ENCODE measurements at regions not wholly inside any gene's neighbourhood (a gene's known extent, or its start where the extent isn't known, plus 50 kb on each side); places are given as distances from the start of the nearest gene placed in this dataset.

GRCh38 chr5:105767267-105767666 lies 1903.5 kb downstream of the EFNA5 start:
- POLR2A ChIA-PET, result no interaction called here
- H3K9me3 Mint-ChIP-seq, result peaks cover 22 to 23% (median 23%) of the 10 kb centered on the region in 3 donors
- no CpG with 5 or more reads among the region's 2 CpGs for WGBS (ENCODE audit: insufficient coverage)

DNA sequence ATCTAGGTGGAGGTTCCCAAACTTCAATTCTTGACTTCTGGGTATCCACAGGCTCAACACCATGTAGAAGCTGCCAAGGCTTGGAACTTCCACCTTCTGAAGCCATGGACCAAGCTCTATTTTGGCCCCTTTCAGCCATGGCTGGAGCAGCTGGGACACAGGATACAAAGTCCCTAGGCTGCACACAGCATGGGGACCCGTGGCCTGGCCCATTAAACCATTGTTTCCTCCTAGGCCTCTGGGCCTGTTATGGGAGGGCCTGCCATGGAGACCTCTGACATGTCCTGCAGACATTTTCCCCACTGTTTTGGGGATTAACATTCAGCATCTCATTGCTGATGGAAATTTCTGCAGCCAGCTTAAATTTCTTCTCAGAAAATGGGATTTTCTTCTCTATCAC lies 1908.0 kb downstream of the EFNA5 start:
- Mint-ChIP-seq H3K9me3 (peaks cover 34 to 44% (median 35%) of the 10 kb centered on the region in 3 donors), H3K27ac (no peak overlapping the region), H3K27me3 (no peaks in the 10 kb centered on the region), H3K4me3 (no peak overlapping the region), H3K36me3 (no peaks in the 10 kb centered on the region), H3K4me1 (no peaks in the 10 kb centered on the region)
- Histone ChIP-seq H3K4me1 (ENCODE audit: control insufficient read depth in 1 of 2, extremely low read depth in 1 of 2, insufficient read depth in 2 of 2, low read length in 2 of 2) (no peaks in the 10 kb centered on the region), H3K27me3 (replicated peaks in 1 of 2; ENCODE audit: control insufficient read depth in 2 of 2, extremely low read depth in 1 of 2, insufficient read depth in 2 of 2, low read length in 1 of 2) (no peaks in the 10 kb centered on the region), H3K36me3 (ENCODE audit: control insufficient read depth in 2 of 2, extremely low read depth in 1 of 2, insufficient read depth in 1 of 2, low read length in 1 of 2) (no peaks in the 10 kb centered on the region), H3K4me3 (ENCODE audit: control insufficient read depth in 1 of 2, extremely low read depth in 1 of 2, low read length in 1 of 2) (no peak overlapping the region), H3K27ac (ENCODE audit: low read length) (no peak overlapping the region), H3K9me3 (no peaks in the 10 kb centered on the region)
- POLR2A ChIA-PET, result no interaction called here
- ATAC-seq (replicated peaks in 1 of 4) (no peak), DNase-seq (no peak)
- WGBS (ENCODE audit: insufficient coverage), result 0% methylated on average over 1 of the region's 1 CpG
- CTCF ChIA-PET, result no interaction called here

More at GRCh38 chr5:105767267-105767666, 1903.5 kb downstream of the EFNA5 start:
- no peaks in the 10 kb centered on the region for H3K36me3 Mint-ChIP-seq
- H3K27ac ChIP-seq (ENCODE audit: low read length), result no peak overlapping the region
- H3K4me3 ChIP-seq (ENCODE audit: control insufficient read depth in 1 of 2, extremely low read depth in 1 of 2, low read length in 1 of 2), result no peak overlapping the region
- H3K4me1 ChIP-seq (ENCODE audit: control insufficient read depth in 1 of 2, extremely low read depth in 1 of 2, insufficient read depth in 2 of 2, low read length in 2 of 2), result no peaks in the 10 kb centered on the region
- H3K27me3 ChIP-seq (replicated peaks in 1 of 2; ENCODE audit: control insufficient read depth in 2 of 2, extremely low read depth in 1 of 2, insufficient read depth in 2 of 2, low read length in 1 of 2), result no peaks in the 10 kb centered on the region
- ATAC-seq (replicated peaks in 1 of 4), result no peak
- no peaks in the 10 kb centered on the region for H3K36me3 ChIP-seq (ENCODE audit: control insufficient read depth in 2 of 2, extremely low read depth in 1 of 2, insufficient read depth in 1 of 2, low read length in 1 of 2)
- H3K4me3 Mint-ChIP-seq, result no peak overlapping the region
- H3K27me3 Mint-ChIP-seq, result no peaks in the 10 kb centered on the region
- H3K9me3 ChIP-seq, result peaks cover 2% of the 10 kb centered on the region
- CTCF ChIA-PET, result no interaction called here
- DNase-seq, result no peak
- H3K27ac Mint-ChIP-seq, result no peak overlapping the region
- H3K4me1 Mint-ChIP-seq, result no peaks in the 10 kb centered on the region

DNA sequence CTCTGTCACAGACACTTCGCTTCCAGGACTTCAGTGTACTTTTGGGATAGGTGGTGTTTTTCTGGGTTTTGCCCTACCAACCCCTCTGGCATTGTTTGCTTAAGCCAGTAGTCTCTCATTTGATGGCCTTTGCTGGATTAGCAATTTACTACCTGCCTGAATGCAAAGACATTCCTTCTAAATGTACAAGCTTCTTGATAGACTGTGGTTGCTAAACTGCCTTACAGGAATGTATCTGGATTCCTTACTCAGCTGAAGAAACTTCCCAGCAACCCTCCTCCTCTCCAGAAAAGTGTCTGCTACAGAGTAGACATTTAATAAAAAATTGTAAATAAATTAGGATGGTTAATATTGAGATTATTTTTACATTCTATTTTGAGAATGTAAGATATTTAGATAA lies 1916.7 kb downstream of the EFNA5 start:
- Mint-ChIP-seq H3K27me3 (no peaks in the 10 kb centered on the region), H3K27ac (no peak overlapping the region), H3K9me3 (peaks cover 7 to 15% (median 10%) of the 10 kb centered on the region in 3 donors), H3K36me3 (no peaks in the 10 kb centered on the region), H3K4me3 (no peak overlapping the region), H3K4me1 (no peaks in the 10 kb centered on the region)
- H3K27me3 ChIP-seq (replicated peaks in 1 of 2; ENCODE audit: control insufficient read depth in 2 of 2, extremely low read depth in 1 of 2, insufficient read depth in 2 of 2, low read length in 1 of 2), result no peaks in the 10 kb centered on the region
- no CpG with 5 or more reads among the region's 1 CpG for WGBS (ENCODE audit: insufficient coverage)
- ChIA-PET POLR2A (no interaction called here), CTCF (no interaction called here)
- no peak overlapping the region for H3K27ac ChIP-seq (ENCODE audit: low read length)
- DNase-seq (no peak), ATAC-seq (replicated peaks in 1 of 4) (no peak)
- H3K4me3 ChIP-seq (ENCODE audit: control insufficient read depth in 1 of 2, extremely low read depth in 1 of 2, low read length in 1 of 2), result no peak overlapping the region
- no peaks in the 10 kb centered on the region for H3K4me1 ChIP-seq (ENCODE audit: control insufficient read depth in 1 of 2, extremely low read depth in 1 of 2, insufficient read depth in 2 of 2, low read length in 2 of 2)
- H3K9me3 ChIP-seq, result no peaks in the 10 kb centered on the region
- no peaks in the 10 kb centered on the region for H3K36me3 ChIP-seq (ENCODE audit: control insufficient read depth in 2 of 2, extremely low read depth in 1 of 2, insufficient read depth in 1 of 2, low read length in 1 of 2)

DNA sequence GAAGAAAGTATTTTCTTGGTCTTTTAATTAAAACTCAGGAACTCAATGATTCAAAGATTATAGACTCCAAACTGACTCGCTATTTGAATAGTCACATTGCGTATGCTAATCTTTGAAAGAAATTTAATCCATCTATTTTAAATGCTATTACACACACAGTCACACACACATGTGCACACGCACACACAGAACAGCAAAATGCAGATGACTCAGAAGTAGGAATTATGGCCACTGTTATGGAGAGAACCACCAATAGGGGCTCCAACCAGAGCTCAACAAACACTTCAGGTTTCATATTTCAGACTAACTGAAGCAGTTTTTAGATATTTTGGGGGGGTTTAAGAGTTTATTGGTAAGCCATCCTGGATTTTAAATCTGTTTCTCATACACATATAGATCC lies 1917.9 kb downstream of the EFNA5 start:
- Histone ChIP-seq H3K36me3 (ENCODE audit: control insufficient read depth in 2 of 2, extremely low read depth in 1 of 2, insufficient read depth in 1 of 2, low read length in 1 of 2) (no peaks in the 10 kb centered on the region), H3K9me3 (no peaks in the 10 kb centered on the region), H3K4me3 (ENCODE audit: control insufficient read depth in 1 of 2, extremely low read depth in 1 of 2, low read length in 1 of 2) (no peak overlapping the region), H3K4me1 (ENCODE audit: control insufficient read depth in 1 of 2, extremely low read depth in 1 of 2, insufficient read depth in 2 of 2, low read length in 2 of 2) (no peaks in the 10 kb centered on the region), H3K27ac (ENCODE audit: low read length) (no peak overlapping the region), H3K27me3 (replicated peaks in 1 of 2; ENCODE audit: control insufficient read depth in 2 of 2, extremely low read depth in 1 of 2, insufficient read depth in 2 of 2, low read length in 1 of 2) (no peaks in the 10 kb centered on the region)
- DNase-seq (no peak), ATAC-seq (replicated peaks in 1 of 4) (no peak)
- peaks cover 3 to 9% (median 7%) of the 10 kb centered on the region in 3 donors for H3K9me3 Mint-ChIP-seq
- no peaks in the 10 kb centered on the region for H3K36me3 Mint-ChIP-seq
- CTCF ChIA-PET, result no interaction called here
- no peaks in the 10 kb centered on the region for H3K4me1 Mint-ChIP-seq
- H3K27me3 Mint-ChIP-seq, result no peaks in the 10 kb centered on the region
- WGBS (ENCODE audit: insufficient coverage), result 92% methylated on average over 2 of the region's 3 CpGs
- no peak overlapping the region for H3K4me3 Mint-ChIP-seq
- POLR2A ChIA-PET, result interaction anchor here in 1 of 2 donors (0.7 kb wide), 1 partner anchor 10 kb away, joined by 4 read pairs; no protein-coding TSS in a partner anchor
- no peak overlapping the region for H3K27ac Mint-ChIP-seq

DNA sequence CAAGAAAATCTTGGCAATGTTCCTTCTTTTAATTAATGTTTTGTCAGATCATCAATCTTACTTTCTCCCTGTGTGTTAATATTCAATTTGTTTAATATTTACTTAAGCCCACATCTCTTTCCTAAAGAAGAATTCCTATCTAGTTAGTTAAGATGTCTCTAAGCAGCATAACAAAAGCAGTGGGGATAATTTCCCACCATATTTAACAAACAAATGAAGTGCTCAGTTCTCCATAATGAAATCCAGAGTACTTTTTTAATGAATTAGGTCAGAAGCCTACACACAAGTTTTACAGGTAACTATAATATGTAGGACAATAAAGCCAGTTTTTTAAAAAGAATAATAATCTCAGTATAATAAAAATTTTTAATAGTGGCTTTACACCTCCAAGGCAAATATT lies 1918.8 kb downstream of the EFNA5 start:
- DNase-seq, result no peak
- H3K36me3 ChIP-seq (ENCODE audit: control insufficient read depth in 2 of 2, extremely low read depth in 1 of 2, insufficient read depth in 1 of 2, low read length in 1 of 2), result no peaks in the 10 kb centered on the region
- H3K27me3 ChIP-seq (replicated peaks in 1 of 2; ENCODE audit: control insufficient read depth in 2 of 2, extremely low read depth in 1 of 2, insufficient read depth in 2 of 2, low read length in 1 of 2), result no peaks in the 10 kb centered on the region
- no peak overlapping the region for H3K27ac Mint-ChIP-seq
- H3K36me3 Mint-ChIP-seq, result no peaks in the 10 kb centered on the region
- ChIA-PET POLR2A (no interaction called here), CTCF (no interaction called here)
- peaks cover 3 to 14% (median 9%) of the 10 kb centered on the region in 3 donors for H3K9me3 Mint-ChIP-seq
- no peak overlapping the region for H3K4me3 Mint-ChIP-seq
- ATAC-seq (replicated peaks in 1 of 4), result no peak
- no peak overlapping the region for H3K27ac ChIP-seq (ENCODE audit: low read length)
- no peaks in the 10 kb centered on the region for H3K9me3 ChIP-seq
- no peaks in the 10 kb centered on the region for H3K4me1 Mint-ChIP-seq
- H3K4me3 ChIP-seq (ENCODE audit: control insufficient read depth in 1 of 2, extremely low read depth in 1 of 2, low read length in 1 of 2), result no peak overlapping the region
- no peaks in the 10 kb centered on the region for H3K27me3 Mint-ChIP-seq
- H3K4me1 ChIP-seq (ENCODE audit: control insufficient read depth in 1 of 2, extremely low read depth in 1 of 2, insufficient read depth in 2 of 2, low read length in 2 of 2), result no peaks in the 10 kb centered on the region

GRCh38 chr5:105745111-105745510 lies 1925.6 kb downstream of the EFNA5 start:
- POLR2A ChIA-PET, result no interaction called here

DNA sequence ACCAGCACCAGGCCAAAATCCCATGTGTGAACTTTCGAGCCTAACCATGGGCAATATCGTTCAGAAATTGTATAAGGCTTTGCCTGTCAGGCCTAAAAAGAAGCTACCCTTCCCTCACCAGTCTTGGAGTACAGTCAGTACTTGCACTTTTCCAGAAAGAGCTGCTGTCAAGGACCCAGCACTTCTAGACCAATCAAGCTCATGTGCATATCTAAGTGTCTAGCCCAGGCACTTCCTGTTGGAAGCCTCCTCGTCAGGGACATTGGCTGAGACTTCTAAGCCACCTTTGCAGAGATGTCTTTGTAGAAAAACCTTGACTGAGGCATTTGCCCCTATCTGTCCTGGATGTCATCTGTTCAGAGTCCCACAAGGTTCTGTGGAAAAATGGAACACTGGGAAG lies 1930.5 kb downstream of the EFNA5 start:
- Mint-ChIP-seq H3K27ac (no peak overlapping the region), H3K4me3 (no peak overlapping the region), H3K36me3 (no peaks in the 10 kb centered on the region), H3K9me3 (peaks cover 2 to 15% (median 7%) of the 10 kb centered on the region in 3 donors), H3K27me3 (no peaks in the 10 kb centered on the region), H3K4me1 (no peaks in the 10 kb centered on the region)
- no peak overlapping the region for H3K4me3 ChIP-seq (ENCODE audit: control insufficient read depth in 1 of 2, extremely low read depth in 1 of 2, low read length in 1 of 2)
- no peaks in the 10 kb centered on the region for H3K9me3 ChIP-seq
- H3K27ac ChIP-seq (ENCODE audit: low read length), result no peak overlapping the region
- ATAC-seq (replicated peaks in 1 of 4) (no peak), DNase-seq (no peak)
- POLR2A ChIA-PET, result no interaction called here
- CTCF ChIA-PET, result no interaction called here
- H3K27me3 ChIP-seq (replicated peaks in 1 of 2; ENCODE audit: control insufficient read depth in 2 of 2, extremely low read depth in 1 of 2, insufficient read depth in 2 of 2, low read length in 1 of 2), result no peaks in the 10 kb centered on the region
- no peaks in the 10 kb centered on the region for H3K36me3 ChIP-seq (ENCODE audit: control insufficient read depth in 2 of 2, extremely low read depth in 1 of 2, insufficient read depth in 1 of 2, low read length in 1 of 2)
- H3K4me1 ChIP-seq (ENCODE audit: control insufficient read depth in 1 of 2, extremely low read depth in 1 of 2, insufficient read depth in 2 of 2, low read length in 2 of 2), result no peaks in the 10 kb centered on the region
- WGBS (ENCODE audit: insufficient coverage), result 65% methylated on average over 3 of the region's 3 CpGs

More at GRCh38 chr5:105745111-105745510, 1925.6 kb downstream of the EFNA5 start:
- Mint-ChIP-seq H3K4me1 (no peaks in the 10 kb centered on the region), H3K27ac (no peak overlapping the region), H3K36me3 (no peaks in the 10 kb centered on the region), H3K4me3 (no peak overlapping the region), H3K27me3 (no peaks in the 10 kb centered on the region), H3K9me3 (peaks cover 11 to 17% (median 11%) of the 10 kb centered on the region in 3 donors)
- DNase-seq (no peak), ATAC-seq (replicated peaks in 1 of 4) (no peak)
- Histone ChIP-seq H3K9me3 (no peaks in the 10 kb centered on the region), H3K27ac (ENCODE audit: low read length) (no peak overlapping the region), H3K4me1 (ENCODE audit: control insufficient read depth in 1 of 2, extremely low read depth in 1 of 2, insufficient read depth in 2 of 2, low read length in 2 of 2) (no peaks in the 10 kb centered on the region), H3K27me3 (replicated peaks in 1 of 2; ENCODE audit: control insufficient read depth in 2 of 2, extremely low read depth in 1 of 2, insufficient read depth in 2 of 2, low read length in 1 of 2) (no peaks in the 10 kb centered on the region), H3K36me3 (ENCODE audit: control insufficient read depth in 2 of 2, extremely low read depth in 1 of 2, insufficient read depth in 1 of 2, low read length in 1 of 2) (no peaks in the 10 kb centered on the region), H3K4me3 (ENCODE audit: control insufficient read depth in 1 of 2, extremely low read depth in 1 of 2, low read length in 1 of 2) (no peak overlapping the region)
- CTCF ChIA-PET, result interaction anchor here in 1 of 2 donors (0.6 kb wide), 1 partner anchor 19 kb away, joined by 3 read pairs; no protein-coding TSS in a partner anchor

Data from T-cell (primary cell).